ENCODE measurements at regions not wholly inside any gene's neighbourhood (a gene's known extent, or its start where the extent isn't known, plus 50 kb on each side); places are given as distances from the start of the nearest gene placed in this dataset.

GRCh38 chrX:39667191-39667590 is 430.6 kb downstream of the BCOR start:
- intact Hi-C loops (cut with micrococcal nuclease), result no loop called here
- ChIA-PET CTCF (no interaction called here), POLR2A (no interaction called here)
- no peaks in the 10 kb centered on the region for H3K36me3 Mint-ChIP-seq (ENCODE audit: low read depth)
- no peaks in the 10 kb centered on the region for H3K9me3 Mint-ChIP-seq
- no peak for TF ChIP-seq CTCF (IDR thresholded peaks at IDR 0.05)
- ATAC-seq (ENCODE audit: low read depth), result no peak
- DNase-seq, result no peak
- H3K4me1 Mint-ChIP-seq, result no peaks in the 10 kb centered on the region
- H3K27me3 Mint-ChIP-seq, result no peaks in the 10 kb centered on the region
- H3K27ac Mint-ChIP-seq, result no peak overlapping the region
- H3K4me3 Mint-ChIP-seq, result no peak overlapping the region

GRCh38 chrX:39667736-39668482 is 429.8 kb downstream of the BCOR start:
- Mint-ChIP-seq H3K9me3 (no peaks in the 10 kb centered on the region), H3K27ac (no peak overlapping the region), H3K27me3 (peaks cover 2% of the 10 kb centered on the region), H3K4me1 (no peaks in the 10 kb centered on the region), H3K36me3 (ENCODE audit: low read depth) (no peaks in the 10 kb centered on the region), H3K4me3 (no peak overlapping the region)
- ChIA-PET POLR2A (no interaction called here), CTCF (no interaction called here)
- ATAC-seq (ENCODE audit: low read depth) (no peak), DNase-seq (no peak)
- intact Hi-C loops (cut with micrococcal nuclease), result no loop called here
- no peak for TF ChIP-seq CTCF (IDR thresholded peaks at IDR 0.05)

GRCh38 chrX:39669668-39670067 is 428.1 kb downstream of the BCOR start:
- POLR2A ChIA-PET, result no interaction called here
- Mint-ChIP-seq H3K4me1 (no peaks in the 10 kb centered on the region), H3K36me3 (ENCODE audit: low read depth) (no peaks in the 10 kb centered on the region), H3K9me3 (no peaks in the 10 kb centered on the region), H3K27me3 (peaks cover 2% of the 10 kb centered on the region), H3K4me3 (no peak overlapping the region), H3K27ac (no peak overlapping the region)
- ATAC-seq (ENCODE audit: low read depth) (no peak), DNase-seq (no peak)
- intact Hi-C loops (cut with micrococcal nuclease), result no loop called here
- TF ChIP-seq CTCF (IDR thresholded peaks at IDR 0.05), result no peak
- CTCF ChIA-PET, result no interaction called here

GRCh38 chrX:39670281-39670680 is 427.5 kb downstream of the BCOR start:
- intact Hi-C loops (cut with micrococcal nuclease), result no loop called here
- peaks cover 2% of the 10 kb centered on the region for H3K27me3 Mint-ChIP-seq
- no peak for ATAC-seq (ENCODE audit: low read depth)
- ChIA-PET CTCF (no interaction called here), POLR2A (no interaction called here)
- no peaks in the 10 kb centered on the region for H3K36me3 Mint-ChIP-seq (ENCODE audit: low read depth)
- H3K9me3 Mint-ChIP-seq, result no peaks in the 10 kb centered on the region
- no peak overlapping the region for H3K4me3 Mint-ChIP-seq
- no peak for DNase-seq
- no peaks in the 10 kb centered on the region for H3K4me1 Mint-ChIP-seq
- TF ChIP-seq CTCF (IDR thresholded peaks at IDR 0.05), result no peak
- no peak overlapping the region for H3K27ac Mint-ChIP-seq

- Mint-ChIP-seq H3K36me3 (ENCODE audit: low read depth) (no peaks in the 10 kb centered on the region), H3K27me3 (peaks cover 2% of the 10 kb centered on the region), H3K9me3 (no peaks in the 10 kb centered on the region), H3K27ac (no peak overlapping the region), H3K4me1 (no peaks in the 10 kb centered on the region), H3K4me3 (no peak overlapping the region)
- no peak for DNase-seq
- ATAC-seq (ENCODE audit: low read depth), result no peak
- intact Hi-C loops (cut with micrococcal nuclease), result no loop called here
- POLR2A ChIA-PET, result no interaction called here
- TF ChIP-seq CTCF (IDR thresholded peaks at IDR 0.05), result no peak
- CTCF ChIA-PET, result no interaction called here
Observed at GRCh38 chrX:39672405-39672804, 425.4 kb downstream of the BCOR start.
